HG03520 (cell line): ENCODE measurements at regions not wholly inside any gene's neighbourhood (a gene's known extent, or its start where the extent isn't known, plus 50 kb on each side); places are given as distances from the start of the nearest gene placed in this dataset.
"Not testable (repeated sequence)": the region's sequence is repeated elsewhere in the genome, so short reads cannot be mapped to it uniquely, and the experiment has no call there.

Source experiments
- ATAC-seq: cut with Tn5 transposase; IDR thresholded peaks from one replicate; pipeline ENCODE4 v1.9.1; 2021; ENCODE audit warnings: mild to moderate bottlenecking, moderate library complexity; ENCODE audit not compliant: unreplicated experiment

DNA sequence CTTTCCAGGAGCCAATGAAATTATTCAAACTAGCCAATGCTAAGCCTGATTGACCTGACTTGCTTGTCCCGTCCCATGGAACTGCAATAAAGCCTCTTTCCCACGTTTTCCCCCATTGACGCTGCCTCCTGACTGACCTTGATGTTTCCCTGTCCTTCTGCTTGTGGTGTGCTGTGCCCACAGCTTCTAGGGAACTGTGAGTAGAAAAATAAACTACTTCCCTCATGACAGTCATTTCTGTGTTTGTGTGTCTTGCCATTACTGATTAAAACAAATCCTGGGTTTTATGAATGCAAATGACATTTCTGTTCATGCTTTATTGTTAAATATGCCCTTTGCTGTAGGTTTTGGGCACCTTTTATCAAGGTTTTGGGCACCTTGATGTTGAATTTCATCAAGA is 91.3 kb upstream of the ABI1 start:
- ATAC-seq: no peak

DNA sequence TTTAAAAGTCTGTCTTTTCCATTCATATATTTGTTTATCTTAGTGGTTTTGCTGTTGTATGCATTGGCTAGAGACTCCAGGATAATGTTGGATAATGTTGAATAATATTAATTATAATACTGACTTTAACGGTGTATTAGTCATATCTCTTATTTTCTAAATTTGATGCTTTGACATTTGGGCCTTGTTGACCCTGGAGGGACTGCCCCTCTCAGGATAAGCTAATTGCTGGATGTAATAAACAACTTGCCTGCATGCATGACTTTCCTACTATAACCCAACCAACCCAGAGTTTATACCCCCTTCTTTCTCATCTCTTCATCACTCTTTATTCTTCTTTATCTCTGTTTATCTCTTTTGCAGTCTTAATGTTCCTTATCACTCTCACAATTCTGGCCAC is 90.9 kb upstream of the ABI1 start:
- ATAC-seq: no peak

DNA sequence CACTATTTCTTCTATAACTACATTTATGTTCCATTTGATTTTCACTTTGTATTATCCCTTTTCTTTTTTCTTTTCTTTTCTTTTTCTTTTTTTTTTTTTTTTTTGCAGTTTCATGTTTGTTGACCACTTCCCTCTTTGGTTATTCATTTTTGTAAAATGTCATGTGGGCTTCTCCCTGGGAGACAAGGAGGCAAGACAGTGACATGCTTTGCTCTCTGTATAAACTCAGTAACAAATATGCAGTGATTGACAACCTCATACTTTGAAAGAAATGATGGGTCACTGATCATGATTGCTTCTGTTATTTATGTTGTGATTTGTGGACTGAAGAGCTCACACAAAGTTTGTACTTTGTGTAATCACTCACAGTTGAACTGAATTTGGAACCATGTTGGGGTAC is 90.2 kb upstream of the ABI1 start:
- ATAC-seq: peak; percentile 74

DNA sequence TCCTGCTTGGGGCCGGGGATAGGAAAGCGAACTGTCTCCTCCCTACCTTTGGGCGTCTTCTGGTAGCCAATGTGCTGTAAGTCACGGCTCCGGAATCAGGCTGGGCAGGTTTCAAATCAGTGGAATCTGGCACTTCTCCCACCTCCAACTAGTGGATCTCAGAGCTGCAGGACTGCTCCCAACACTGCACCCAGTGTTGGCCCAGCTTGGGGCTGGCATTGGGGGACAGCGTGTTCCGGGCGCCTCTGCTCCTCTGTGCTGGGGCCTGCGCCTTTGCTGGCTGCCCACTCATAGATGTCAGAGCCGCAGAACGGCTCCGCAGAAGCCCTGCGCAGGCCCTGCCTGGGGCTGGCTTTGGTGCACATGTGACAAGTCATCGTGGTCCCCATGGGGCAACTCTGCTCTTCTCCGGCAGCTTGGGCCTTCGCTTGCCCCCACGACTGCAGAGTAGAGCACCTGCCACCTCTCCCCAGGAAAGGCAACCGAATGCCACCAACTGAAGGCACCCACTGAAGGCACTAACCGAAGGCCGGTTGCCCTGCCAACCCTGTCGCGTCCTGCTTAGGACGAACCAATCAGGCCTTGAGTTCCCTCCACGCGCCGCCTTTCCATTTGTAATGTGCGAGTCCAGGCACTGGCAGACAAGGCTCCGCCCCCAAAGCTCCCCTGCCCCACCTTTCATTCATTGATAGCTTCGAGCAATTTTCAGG is 85.5 kb upstream of the ABI1 start:
- no peak for ATAC-seq

DNA sequence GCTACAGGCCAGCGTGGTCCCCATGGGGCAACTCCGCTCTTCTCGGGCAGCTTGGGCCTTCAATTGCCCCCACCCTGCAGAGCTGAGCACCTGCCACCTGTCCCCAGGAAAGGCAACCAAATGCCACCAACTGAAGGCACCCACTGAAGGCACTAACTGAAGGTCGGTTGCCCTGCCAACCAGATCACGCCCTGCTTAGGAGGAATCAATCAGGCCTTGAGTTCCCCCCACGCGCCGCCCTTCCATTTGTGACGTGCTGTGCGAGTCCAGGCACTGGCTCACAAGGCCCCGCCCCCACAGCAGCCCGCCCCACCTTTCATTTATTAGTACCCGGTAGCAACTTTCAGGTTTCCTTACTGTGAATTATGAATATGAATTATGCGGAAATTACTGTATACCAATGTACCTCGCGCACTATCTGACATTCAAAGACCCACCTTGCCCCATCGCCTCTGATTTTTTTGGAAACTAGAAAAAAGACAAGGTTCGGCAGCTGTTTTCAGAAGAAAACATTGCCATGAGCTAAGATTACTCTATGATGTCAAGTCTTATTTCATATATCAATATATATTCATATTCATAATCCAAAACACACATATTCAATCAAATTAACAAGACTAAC is 83.6 kb upstream of the ABI1 start:
- no peak for ATAC-seq

DNA sequence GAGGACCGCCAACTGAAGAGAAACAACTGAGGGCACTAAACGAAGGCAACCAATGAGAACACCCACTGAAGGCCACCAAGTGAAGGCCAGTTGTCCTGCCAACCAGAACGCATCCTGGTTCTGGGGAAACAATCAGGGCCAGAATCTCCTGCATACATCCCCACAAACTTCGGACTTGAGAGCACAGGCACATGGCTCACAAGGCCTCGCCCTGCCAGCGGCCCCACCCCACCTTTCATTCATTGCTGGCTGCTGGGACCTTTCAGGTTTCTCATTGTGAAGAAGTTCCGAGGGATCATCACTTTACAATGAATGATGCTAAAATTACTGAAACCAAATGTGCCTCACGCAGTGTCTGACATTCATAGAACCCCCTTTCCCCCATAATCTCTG is 79.2 kb upstream of the ABI1 start:
- no peak for ATAC-seq

DNA sequence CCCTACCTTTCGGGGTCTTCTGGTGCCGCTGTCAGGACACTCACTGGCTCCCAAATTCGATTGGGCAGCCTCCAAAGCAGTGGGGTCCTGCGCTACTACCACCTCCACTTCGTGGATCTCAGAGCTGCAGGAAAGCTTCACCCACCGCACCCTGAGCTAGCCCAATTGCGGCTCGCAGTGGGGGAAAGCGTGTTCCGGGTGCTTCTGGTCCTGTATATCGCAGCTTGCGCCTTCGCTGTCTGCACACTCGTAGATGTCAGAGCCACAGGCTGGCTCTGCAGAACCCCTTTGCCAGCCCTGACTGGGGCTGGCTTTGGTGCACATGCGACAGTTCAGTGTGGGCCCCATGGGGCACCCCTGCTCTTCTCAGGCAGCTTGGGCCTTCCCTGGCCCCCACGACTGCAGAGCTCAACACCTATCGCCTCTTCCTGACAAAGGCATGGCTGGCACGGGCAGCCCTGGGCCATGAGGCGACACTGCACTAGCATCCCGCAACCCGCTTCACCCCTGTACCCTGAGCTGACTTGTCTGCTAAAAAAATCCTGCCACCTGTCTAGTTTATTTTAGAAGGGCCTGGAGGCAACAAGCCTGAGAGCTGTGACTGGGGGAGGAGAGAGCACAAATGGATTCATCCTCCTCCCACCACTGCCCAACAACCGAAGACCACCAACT is 78.7 kb upstream of the ABI1 start:
- no peak for ATAC-seq

DNA sequence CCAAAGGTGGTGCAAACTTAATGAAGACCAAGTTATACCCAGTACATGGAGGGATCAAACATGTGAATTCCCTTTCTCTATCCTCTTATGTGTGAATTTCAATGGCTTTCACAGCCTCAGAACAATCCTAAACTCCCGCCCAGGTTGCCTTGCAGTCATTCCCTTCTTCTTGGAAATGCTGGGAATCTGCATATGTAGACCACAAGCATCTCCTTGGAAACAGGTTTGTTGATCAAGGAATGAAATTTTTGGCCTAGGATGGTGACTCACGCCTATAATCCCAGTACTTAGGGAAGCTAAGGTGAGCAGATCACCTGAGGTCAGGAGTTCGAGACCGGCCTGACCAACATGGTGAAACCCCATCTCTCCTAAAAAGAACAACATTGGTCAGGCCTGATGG is 77.8 kb upstream of the ABI1 start:
- ATAC-seq: no peak

DNA sequence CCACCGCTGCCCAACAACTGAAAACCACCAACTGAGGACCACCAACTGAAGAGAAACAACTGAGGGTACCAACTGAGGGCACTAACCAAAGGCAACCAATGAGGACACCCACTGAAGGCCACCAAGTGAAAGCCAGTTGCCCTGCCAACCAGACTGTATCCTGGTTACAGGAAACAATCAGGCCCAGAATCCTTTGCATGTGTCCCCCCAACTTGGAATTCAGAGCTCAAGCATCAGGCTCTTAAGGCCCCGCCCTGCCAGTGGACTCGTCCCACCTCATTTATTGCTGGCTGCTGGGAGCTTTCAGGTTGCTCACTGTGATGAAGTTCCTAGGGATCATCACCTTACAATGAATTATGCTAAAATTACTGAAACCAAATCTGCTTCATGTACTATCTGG is 76.6 kb upstream of the ABI1 start:
- no peak for ATAC-seq

DNA sequence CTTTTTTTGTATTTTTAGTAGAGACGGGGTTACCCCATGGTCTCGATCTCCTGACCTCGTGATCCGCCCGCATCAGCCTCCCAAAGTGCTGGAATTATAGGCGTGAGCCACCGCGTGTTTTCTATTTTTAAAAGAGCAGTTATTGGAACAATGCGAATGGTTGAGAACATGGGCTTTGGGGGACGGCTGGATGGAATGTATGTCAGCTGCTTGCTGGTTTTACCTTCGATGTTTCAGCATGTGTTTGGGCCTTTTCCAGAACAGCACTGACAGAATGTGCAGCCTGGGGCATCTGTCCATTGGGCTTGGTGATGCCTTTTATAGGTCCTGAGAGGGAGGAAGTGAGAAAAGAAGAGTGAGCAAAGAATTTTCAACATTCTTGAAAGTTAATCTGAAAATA is 73.4 kb upstream of the ABI1 start:
- ATAC-seq: not testable (repeated sequence)

DNA sequence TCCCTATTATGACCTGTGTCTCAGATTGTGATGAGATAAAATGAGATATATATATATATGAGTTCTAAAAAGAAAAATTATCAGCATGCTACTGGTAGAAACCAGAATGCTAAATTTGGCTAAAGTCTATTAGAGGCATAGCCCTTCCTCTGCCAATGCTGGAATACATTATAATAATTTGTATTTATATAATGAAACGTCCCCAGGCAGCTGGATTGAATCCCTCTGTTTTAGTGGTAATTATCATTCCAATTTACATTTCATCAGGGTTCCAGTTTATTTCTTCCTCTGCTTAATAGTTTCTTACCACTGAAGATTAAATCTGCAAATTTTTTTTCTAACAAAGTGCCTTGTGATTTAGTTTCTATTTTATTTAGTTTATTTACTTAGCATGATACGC is 71.8 kb upstream of the ABI1 start:
- ATAC-seq: no peak

DNA sequence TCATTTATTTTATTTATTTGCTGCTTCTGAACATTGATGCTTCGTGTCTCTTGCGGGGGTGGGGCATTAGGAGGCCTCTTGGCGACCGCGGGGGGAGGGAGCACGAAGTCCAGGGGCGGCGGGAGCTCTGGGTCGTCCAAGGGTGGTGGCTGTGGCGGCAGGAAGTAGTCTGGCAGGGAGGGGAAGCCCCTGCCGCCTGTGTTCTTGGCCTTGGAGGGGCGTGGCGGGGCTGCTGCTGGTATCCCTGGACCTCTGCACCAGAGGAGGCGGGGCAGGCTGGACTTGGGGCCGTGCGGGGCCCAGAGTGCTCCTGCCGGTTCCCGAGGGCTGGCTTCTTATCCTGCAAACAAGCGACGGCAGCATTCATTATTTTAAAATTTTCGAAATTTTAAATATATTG is 70.5 kb upstream of the ABI1 start:
- ATAC-seq: peak; percentile 96

DNA sequence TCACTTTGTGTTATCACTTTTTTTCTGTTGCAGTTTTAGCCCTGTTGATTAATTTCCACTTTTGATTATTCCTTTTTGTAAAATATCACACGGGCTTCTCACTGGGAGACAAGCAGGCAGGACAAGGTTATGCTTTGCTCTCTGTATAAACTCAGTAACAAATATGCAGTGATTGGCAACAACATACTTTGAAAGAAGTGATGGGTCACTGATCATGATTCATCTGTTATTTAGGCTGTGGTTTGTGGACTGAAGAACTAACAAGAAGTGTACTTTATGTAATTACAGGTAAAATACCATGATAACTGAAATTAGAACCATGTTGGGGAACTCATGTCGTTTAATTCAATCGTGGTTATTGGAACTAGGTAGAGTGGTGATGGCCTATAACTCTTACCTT is 62.1 kb upstream of the ABI1 start:
- ATAC-seq: not testable (repeated sequence)

DNA sequence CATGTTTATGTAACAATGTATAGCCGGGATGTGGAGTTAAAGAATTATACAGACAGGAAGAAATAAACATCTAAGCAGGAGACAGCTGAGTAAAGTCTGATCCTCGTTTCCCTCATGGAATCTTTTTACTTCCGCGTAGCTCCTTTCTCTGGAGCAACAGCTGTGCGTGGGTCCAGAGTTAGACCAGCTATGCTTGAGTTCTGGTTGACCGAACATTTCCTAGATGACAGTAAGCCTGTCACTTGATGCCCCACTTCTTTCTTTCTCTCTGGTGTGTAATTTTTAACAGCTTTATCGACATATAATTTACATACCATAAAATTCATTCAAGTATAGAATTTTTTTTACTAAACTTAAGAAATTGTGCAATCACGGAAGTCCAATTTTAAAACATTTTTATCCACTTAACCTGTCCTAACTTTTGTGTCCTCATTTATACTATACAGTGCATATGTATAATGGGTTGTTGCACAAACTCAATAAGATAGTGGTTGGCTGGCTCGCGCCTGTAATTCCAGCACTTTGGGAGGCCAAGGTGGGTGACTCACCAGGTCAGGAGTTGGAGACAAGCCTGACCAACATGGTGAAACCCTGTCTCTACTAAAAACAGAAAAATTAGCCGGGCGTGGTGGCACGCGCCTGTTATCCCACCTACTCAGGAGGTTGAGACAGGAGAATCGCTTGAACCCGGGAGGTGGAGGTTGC is 58.5 kb upstream of the ABI1 start:
- not testable (repeated sequence) for ATAC-seq

DNA sequence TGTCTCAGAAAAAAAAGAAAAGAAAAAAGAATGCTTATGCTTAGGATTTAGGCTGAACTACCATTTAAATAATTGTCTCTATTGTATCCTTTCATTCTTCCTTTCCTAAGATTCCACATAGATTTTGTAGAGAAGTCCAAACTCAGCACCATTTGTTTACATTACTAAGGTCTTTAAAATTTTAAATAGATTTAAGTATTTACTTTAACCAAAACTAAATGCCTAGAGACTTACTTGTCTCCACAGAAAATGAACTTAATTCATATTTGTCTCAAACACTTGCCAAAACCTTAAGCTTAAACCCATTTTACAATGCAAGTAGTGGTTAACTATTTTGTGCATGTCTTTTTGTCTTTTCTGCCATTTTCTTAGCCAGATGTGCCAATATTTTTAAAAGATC is 54.1 kb upstream of the ABI1 start:
- ATAC-seq: no peak

DNA sequence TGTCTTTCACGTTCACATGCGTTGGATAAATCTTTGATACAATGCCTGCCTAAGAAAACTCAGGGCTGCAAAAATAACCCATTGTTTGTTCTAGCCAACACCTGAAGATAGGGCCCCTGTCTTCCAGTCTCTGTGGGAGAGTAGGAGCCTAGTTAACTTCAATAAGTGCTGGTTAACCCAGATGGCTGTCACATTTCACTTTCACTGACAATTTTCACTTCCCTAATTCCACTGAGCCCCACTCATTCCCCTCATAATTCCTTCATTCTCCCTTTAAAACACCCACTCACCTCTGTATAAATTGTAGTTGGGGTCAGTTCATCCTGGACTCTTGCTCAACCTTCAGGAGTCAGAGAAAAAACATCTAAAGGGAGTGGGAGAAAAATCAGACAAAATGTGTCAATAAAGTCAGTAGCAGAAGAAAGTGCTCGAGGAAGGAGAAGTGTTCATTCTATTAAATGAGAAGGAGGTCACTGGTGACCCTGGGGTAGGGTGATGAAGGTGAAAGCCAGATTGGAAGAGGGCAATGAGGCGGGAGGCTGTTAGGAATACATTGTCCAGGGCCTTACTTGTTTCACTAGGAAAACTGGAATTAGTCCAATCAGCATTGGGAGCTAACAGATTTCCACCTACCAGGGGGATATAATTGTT is 51.2 kb upstream of the ABI1 start:
- no peak for ATAC-seq
